D721Med (cell line): ENCODE measurements at regions not wholly inside any gene's neighbourhood (a gene's known extent, or its start where the extent isn't known, plus 50 kb on each side); places are given as distances from the start of the nearest gene placed in this dataset.

Source experiments
- DNase-seq: peaks from one replicate; pipeline ENCODE4 v3.0.0; 2011; ENCODE audit warnings: low spot score; ENCODE audit not compliant: insufficient read length
- FAIRE-seq: peaks from 2 replicates; lab custom pipeline; 2011; peaks lifted over from hg19 to GRCh38; lab: Jason Lieb, UNC
- CTCF ChIP-seq: IDR thresholded peaks from 2 replicates; pipeline ENCODE4 v1.5.1; 2012; ENCODE audit warnings: mild to moderate bottlenecking, control low read depth; ENCODE audit not compliant: insufficient read depth; ENCODE audit errors: missing control alignments

- no peak for TF ChIP-seq CTCF
- DNase-seq (no peak), FAIRE-seq (no peak)
Measured at GRCh38 chr20:21570285-21570992, 56.6 kb upstream of the NKX2-2 start.

GRCh38 chr20:21569586-21569985, 55.7 kb upstream of the NKX2-2 start:
- DNase-seq, result no peak
- TF ChIP-seq CTCF, result no peak
- no peak for FAIRE-seq

GRCh38 chr20:21564127-21564773, 50.4 kb upstream of the NKX2-2 start:
- DNase-seq, result no peak
- no peak for FAIRE-seq
- TF ChIP-seq CTCF, result no peak
